OCI-LY3 (cell line): ENCODE measurements at regions not wholly inside any gene's neighbourhood (a gene's known extent, or its start where the extent isn't known, plus 50 kb on each side); places are given as distances from the start of the nearest gene placed in this dataset.

Experiments used
- H2AFZ ChIP-seq: fragments of 200-600, 300-600 bp; shearing (Covaris generic); 2 replicates; pipeline ENCODE4 v1.6.0; 2014; ENCODE audit warnings: antibody characterized with exemption, low read depth, low read length
- H3K27ac ChIP-seq: fragments of 200-600, 300-600 bp; sonication (generic); 2 replicates; pipeline ENCODE4 v1.5.1; 2014; ENCODE audit warnings: mild to moderate bottlenecking, low read length, moderate library complexity, mixed read lengths
- H3K27me3 ChIP-seq: fragments of 200-600, 300-600 bp; sonication (generic); 2 replicates; pipeline ENCODE4 v1.6.1; 2014; ENCODE audit warnings: low read depth, low read length, mixed read lengths
- H3K36me3 ChIP-seq: fragments of 200-600, 300-600 bp; sonication (generic); replicated peaks from 2 replicates; pipeline ENCODE3; 2014; ENCODE audit warnings: low read depth, low read length, mixed read lengths
- H3K4me1 ChIP-seq: fragments of 300-600, 200-600 bp; sonication (generic); 2 replicates; pipeline ENCODE4 v1.6.1; 2014; ENCODE audit warnings: low read length, mixed read lengths
- H3K4me2 ChIP-seq: fragments of 200-600, 300-600 bp; sonication (generic); 2 replicates; pipeline ENCODE4 v1.6.1; 2014; ENCODE audit warnings: low read length, mixed read lengths
- H3K4me3 ChIP-seq: fragments of 300-600, 200-600 bp; sonication (generic); 2 replicates; pipeline ENCODE4 v1.5.1; 2014; ENCODE audit warnings: antibody characterized with exemption, mild to moderate bottlenecking, low read length, moderate library complexity
- H3K79me2 ChIP-seq: fragments of 300-600, 200-600 bp; shearing (Covaris generic); 2 replicates; pipeline ENCODE4 v1.6.1; 2014; ENCODE audit warnings: mild to moderate bottlenecking, low read length, mixed read lengths
- H3K9ac ChIP-seq: fragments of 300-600, 200-600 bp; shearing (Covaris generic); 2 replicates; pipeline ENCODE4 v1.6.0; 2014; ENCODE audit warnings: mild to moderate bottlenecking, low read length, moderate library complexity
- H3K9me3 ChIP-seq: fragments of 200-600, 300-600 bp; shearing (Covaris generic); 2 replicates; pipeline ENCODE4 v1.6.1; 2014; ENCODE audit warnings: low read length, mixed read lengths; ENCODE audit not compliant: insufficient read depth
- H4K20me1 ChIP-seq: fragments of 200-600, 300-600 bp; sonication (generic); 2 replicates; pipeline ENCODE4 v1.6.1; 2016; ENCODE audit warnings: low read length, mixed read lengths; ENCODE audit not compliant: insufficient read depth
- CTCF ChIP-seq: fragments of 200-600, 300-600 bp; sonication (generic); IDR thresholded peaks from 2 replicates; pipeline ENCODE4 v1.5.1; 2014; ENCODE audit warnings: antibody characterized with exemption, low read length, low read depth
- EZH2phosphoT487 ChIP-seq: fragments of 200-600 bp; shearing (Covaris generic); IDR thresholded peaks from 2 replicates; pipeline ENCODE4 v1.6.1; 2018; ENCODE audit warnings: antibody characterized with exemption, mixed run types, low read depth

- Histone ChIP-seq H3K9me3 (no peaks in the 10 kb centered on the region), H4K20me1 (no peaks in the 10 kb centered on the region), H3K4me3 (no peak overlapping the region), H3K4me2 (no peak overlapping the region), H3K36me3 (no peaks in the 10 kb centered on the region), H3K27ac (no peak overlapping the region), H3K79me2 (no peaks in the 10 kb centered on the region), H3K4me1 (peaks cover 15% of the 10 kb centered on the region), H3K27me3 (0 out of 2 replicates have a peak, but pooled peaks cover 2% of the 10 kb centered on the region), H2AFZ (no peak overlapping the region), H3K9ac (no peak overlapping the region)
- no peak for TF ChIP-seq CTCF
- no peak for TF ChIP-seq EZH2phosphoT487
Measured at GRCh38 chr3:30355622-30356021, 250.8 kb upstream of the TGFBR2 start.

DNA sequence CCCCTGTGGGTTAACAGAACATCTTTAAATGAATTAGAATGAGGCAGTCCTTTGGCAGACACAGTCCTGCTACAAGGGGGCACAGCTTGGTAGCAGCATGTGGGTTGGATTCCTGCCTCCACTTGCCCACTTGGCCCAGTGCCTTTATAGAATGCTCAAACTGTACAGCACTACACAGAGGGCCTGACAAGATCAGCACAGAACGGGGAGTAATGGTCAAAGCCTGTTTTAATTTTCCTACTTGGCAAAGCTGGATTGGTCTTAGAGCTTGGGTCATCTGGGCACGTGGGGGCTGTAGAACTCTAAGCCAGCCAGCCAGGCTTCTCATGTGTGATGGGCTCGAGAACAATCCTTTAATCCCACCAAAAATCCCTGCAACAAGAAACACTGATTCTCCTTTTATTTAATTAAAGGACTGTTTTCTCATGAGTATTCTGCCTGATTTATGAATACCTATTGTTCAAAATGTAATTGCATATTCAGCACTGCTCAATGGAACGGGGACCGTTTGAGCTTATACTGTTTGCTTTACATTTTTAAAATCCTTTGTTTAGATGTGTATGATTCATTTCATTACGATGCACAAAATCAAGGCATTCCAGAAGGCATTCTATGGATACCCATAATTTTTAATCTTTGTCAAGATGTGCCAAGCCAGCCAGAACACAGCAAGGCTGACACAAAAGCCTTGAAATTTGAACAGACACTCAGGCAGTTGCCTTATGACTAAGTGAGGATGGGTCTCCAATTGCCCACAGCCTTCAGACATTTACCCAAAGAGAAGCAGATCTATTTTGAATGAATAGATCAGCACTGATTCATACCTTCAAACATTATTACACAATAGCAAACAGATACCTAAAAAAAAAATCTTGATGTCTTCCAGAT, 249.3 kb upstream of the TGFBR2 start:
- Histone ChIP-seq H3K4me2 (no peak overlapping the region), H4K20me1 (no peaks in the 10 kb centered on the region), H3K36me3 (no peaks in the 10 kb centered on the region), H3K9me3 (no peaks in the 10 kb centered on the region), H3K4me1 (peaks cover 15% of the 10 kb centered on the region), H2AFZ (no peak overlapping the region), H3K27ac (no peak overlapping the region), H3K79me2 (no peaks in the 10 kb centered on the region), H3K9ac (no peak overlapping the region), H3K27me3 (0 out of 2 replicates have a peak, but pooled peaks cover 2% of the 10 kb centered on the region), H3K4me3 (no peak overlapping the region)
- TF ChIP-seq CTCF, result no peak
- no peak for TF ChIP-seq EZH2phosphoT487

GRCh38 chr3:30357897-30358296, 248.5 kb upstream of the TGFBR2 start:
- no peak overlapping the region for H3K27ac ChIP-seq
- TF ChIP-seq CTCF (no peak), EZH2phosphoT487 (no peak)
- no peaks in the 10 kb centered on the region for H3K36me3 ChIP-seq
- H3K4me3 ChIP-seq, result no peak overlapping the region
- H3K79me2 ChIP-seq, result no peaks in the 10 kb centered on the region
- H3K9me3 ChIP-seq, result no peaks in the 10 kb centered on the region
- H4K20me1 ChIP-seq, result no peaks in the 10 kb centered on the region
- H2AFZ ChIP-seq, result no peak overlapping the region
- H3K9ac ChIP-seq, result no peak overlapping the region
- peaks cover 15% of the 10 kb centered on the region for H3K4me1 ChIP-seq
- 0 out of 2 replicates have a peak, but pooled peaks cover 2% of the 10 kb centered on the region for H3K27me3 ChIP-seq
- H3K4me2 ChIP-seq, result no peak overlapping the region

DNA sequence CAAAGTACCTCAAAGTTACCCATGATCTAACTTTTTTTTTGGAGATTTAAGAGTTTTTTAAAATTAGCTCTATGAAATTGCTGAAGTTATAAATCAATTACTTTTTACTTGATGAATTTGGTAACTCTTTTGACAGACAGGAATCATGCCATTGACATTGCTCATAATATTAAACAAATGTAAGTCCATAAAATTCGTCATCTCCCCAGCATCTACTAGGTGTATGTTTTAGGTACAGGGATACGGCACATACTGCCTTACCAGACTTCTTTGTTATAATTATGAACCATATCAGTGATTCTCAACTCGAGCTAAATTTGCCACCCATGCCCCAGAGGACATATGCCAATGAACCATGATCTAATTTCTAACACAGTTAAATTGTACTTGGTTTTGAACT, 247.5 kb upstream of the TGFBR2 start:
- Histone ChIP-seq H3K9me3 (no peaks in the 10 kb centered on the region), H3K4me3 (no peak overlapping the region), H4K20me1 (no peaks in the 10 kb centered on the region), H3K4me2 (no peak overlapping the region), H3K36me3 (no peaks in the 10 kb centered on the region), H3K27ac (no peak overlapping the region), H3K4me1 (peaks cover 18% of the 10 kb centered on the region), H3K9ac (no peak overlapping the region), H2AFZ (no peak overlapping the region), H3K79me2 (no peaks in the 10 kb centered on the region), H3K27me3 (0 out of 2 replicates have a peak, but pooled peaks cover 2% of the 10 kb centered on the region)
- no peak for TF ChIP-seq EZH2phosphoT487
- TF ChIP-seq CTCF, result no peak
